ENCODE measurements at regions not wholly inside any gene's neighbourhood (a gene's known extent, or its start where the extent isn't known, plus 50 kb on each side); places are given as distances from the start of the nearest gene placed in this dataset.

- H3K4me3 ChIP-seq (ENCODE audit: low read depth in 1 of 2, low read length in 2 of 2) = no peak overlapping the region
- no peak overlapping the region for H3K27ac ChIP-seq (ENCODE audit: low read length)
- H3K9ac ChIP-seq (ENCODE audit: low read depth, low read length) = no peak overlapping the region
- no peak overlapping the region for H3K4me2 ChIP-seq (ENCODE audit: insufficient read depth, low read length)
- H4K20me1 ChIP-seq (ENCODE audit: insufficient read depth, low read length) = no peaks in the 10 kb centered on the region
- ATAC-seq (ENCODE audit: insufficient read depth, low read depth) = no peak
- H3K79me2 ChIP-seq (ENCODE audit: insufficient read depth, low read length) = no peaks in the 10 kb centered on the region
- H3K27me3 ChIP-seq (ENCODE audit: insufficient read depth, low read length, poor library complexity) = no peaks in the 10 kb centered on the region
- TF ChIP-seq, protein P1, sequence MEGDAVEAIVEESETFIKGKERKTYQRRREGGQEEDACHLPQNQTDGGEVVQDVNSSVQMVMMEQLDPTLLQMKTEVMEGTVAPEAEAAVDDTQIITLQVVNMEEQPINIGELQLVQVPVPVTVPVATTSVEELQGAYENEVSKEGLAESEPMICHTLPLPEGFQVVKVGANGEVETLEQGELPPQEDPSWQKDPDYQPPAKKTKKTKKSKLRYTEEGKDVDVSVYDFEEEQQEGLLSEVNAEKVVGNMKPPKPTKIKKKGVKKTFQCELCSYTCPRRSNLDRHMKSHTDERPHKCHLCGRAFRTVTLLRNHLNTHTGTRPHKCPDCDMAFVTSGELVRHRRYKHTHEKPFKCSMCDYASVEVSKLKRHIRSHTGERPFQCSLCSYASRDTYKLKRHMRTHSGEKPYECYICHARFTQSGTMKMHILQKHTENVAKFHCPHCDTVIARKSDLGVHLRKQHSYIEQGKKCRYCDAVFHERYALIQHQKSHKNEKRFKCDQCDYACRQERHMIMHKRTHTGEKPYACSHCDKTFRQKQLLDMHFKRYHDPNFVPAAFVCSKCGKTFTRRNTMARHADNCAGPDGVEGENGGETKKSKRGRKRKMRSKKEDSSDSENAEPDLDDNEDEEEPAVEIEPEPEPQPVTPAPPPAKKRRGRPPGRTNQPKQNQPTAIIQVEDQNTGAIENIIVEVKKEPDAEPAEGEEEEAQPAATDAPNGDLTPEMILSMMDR (IDR thresholded peaks at IDR 0.05; ENCODE audit: borderline replicate concordance, extremely low read depth, low read length, poor library complexity, severe bottlenecking) = no peak
- no peak for TF ChIP-seq EZH2 (IDR thresholded peaks at IDR 0.05; ENCODE audit: borderline replicate concordance, low read depth, low read length, severe bottlenecking)
- no peak for DNase-seq
- no peak overlapping the region for H2AFZ ChIP-seq (ENCODE audit: low read depth, low read length)
- no peaks in the 10 kb centered on the region for H3K36me3 ChIP-seq (ENCODE audit: insufficient read depth, low read length)
- no peaks in the 10 kb centered on the region for H3K4me1 ChIP-seq (ENCODE audit: insufficient read depth, low read length)
- peaks cover 5% of the 10 kb centered on the region for H3K9me3 ChIP-seq (ENCODE audit: insufficient read depth, low read length, severe bottlenecking)
These were observed 100.1 kb downstream of the FOXL3 start for GRCh38 chr7:389911-390601.

DNA sequence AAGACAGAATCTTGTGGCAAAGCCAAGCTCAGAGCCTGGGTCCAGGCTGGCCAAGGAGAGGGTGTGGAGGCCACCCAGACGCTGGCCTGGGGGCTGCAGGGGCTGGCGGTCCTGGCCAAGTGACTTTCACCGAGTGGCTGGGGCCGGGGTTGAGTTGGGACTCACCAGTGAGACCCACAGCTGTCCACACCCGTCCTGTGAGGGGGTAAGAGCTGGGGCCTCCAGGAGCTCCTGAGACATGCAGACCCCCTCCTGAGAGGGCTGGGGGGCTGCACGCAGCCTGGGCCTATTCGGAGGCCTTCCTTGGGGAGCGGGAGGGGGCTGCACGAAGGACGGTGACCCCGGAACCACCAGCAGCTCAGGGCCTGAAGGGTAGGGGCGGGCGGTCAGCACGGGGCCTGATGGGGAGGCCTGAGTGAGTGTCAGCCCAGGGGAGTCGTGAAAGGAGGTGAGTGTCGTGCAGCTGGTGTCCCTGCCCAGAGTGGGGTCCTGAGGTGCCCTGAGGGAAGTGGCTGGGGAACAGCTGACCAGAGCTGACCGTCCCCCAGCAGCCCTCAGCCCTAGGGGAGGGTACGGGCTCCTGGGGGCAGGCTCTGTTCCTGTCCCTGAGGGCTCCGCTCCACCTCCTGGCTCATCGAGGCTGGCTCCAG, 100.9 kb downstream of the FOXL3 start:
- no peak overlapping the region for H3K27ac ChIP-seq (ENCODE audit: low read length)
- no peak overlapping the region for H3K4me3 ChIP-seq (ENCODE audit: low read depth in 1 of 2, low read length in 2 of 2)
- H2AFZ ChIP-seq (ENCODE audit: low read depth, low read length) = no peak overlapping the region
- no peak overlapping the region for H3K4me2 ChIP-seq (ENCODE audit: insufficient read depth, low read length)
- H3K9me3 ChIP-seq (ENCODE audit: insufficient read depth, low read length, severe bottlenecking) = peaks cover 10% of the 10 kb centered on the region
- no peak for TF ChIP-seq EZH2 (IDR thresholded peaks at IDR 0.05; ENCODE audit: borderline replicate concordance, low read depth, low read length, severe bottlenecking)
- TF ChIP-seq, protein P1 (IDR thresholded peaks at IDR 0.05; ENCODE audit: borderline replicate concordance, extremely low read depth, low read length, poor library complexity, severe bottlenecking) = no peak
- ATAC-seq (ENCODE audit: insufficient read depth, low read depth) (no peak), DNase-seq (no peak)
- no peaks in the 10 kb centered on the region for H3K27me3 ChIP-seq (ENCODE audit: insufficient read depth, low read length, poor library complexity)
- H3K9ac ChIP-seq (ENCODE audit: low read depth, low read length) = no peak overlapping the region
- H4K20me1 ChIP-seq (ENCODE audit: insufficient read depth, low read length) = no peaks in the 10 kb centered on the region
- no peaks in the 10 kb centered on the region for H3K79me2 ChIP-seq (ENCODE audit: insufficient read depth, low read length)
- no peaks in the 10 kb centered on the region for H3K36me3 ChIP-seq (ENCODE audit: insufficient read depth, low read length)
- H3K4me1 ChIP-seq (ENCODE audit: insufficient read depth, low read length) = no peaks in the 10 kb centered on the region

DNA sequence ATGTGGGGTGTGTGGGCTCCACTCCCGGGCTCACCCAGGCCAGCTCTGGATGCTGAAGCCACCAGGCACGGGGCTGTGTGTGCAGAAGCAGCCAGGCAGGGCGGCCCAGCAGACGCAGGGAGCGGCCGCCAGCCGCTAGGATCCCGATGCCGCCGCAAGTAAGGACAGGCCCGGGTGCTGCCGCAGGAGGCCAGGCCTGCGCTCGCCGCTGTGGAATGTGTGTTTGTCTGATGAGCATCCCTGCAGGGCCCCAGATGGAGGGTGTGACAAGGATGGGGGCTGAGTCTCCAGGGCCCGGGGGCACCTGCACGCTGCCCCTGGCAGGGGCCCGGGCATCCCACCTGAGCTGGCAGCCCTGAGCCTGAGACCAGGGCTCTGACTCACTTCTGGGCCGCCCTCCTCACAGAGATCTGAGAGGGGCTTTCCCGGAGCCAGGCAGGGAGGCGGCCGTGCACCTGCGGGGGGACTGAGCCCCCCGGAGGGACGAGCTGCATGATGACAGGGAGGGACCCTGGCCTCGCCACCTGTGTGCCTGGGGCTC, 101.5 kb downstream of the FOXL3 start:
- peaks cover 12% of the 10 kb centered on the region for H3K9me3 ChIP-seq (ENCODE audit: insufficient read depth, low read length, severe bottlenecking)

More for the DNA sequence above, 101.5 kb downstream of the FOXL3 start:
- Histone ChIP-seq H3K27me3 (ENCODE audit: insufficient read depth, low read length, poor library complexity) (no peaks in the 10 kb centered on the region), H3K4me3 (ENCODE audit: low read depth in 1 of 2, low read length in 2 of 2) (no peak overlapping the region), H3K4me2 (ENCODE audit: insufficient read depth, low read length) (no peak overlapping the region), H3K79me2 (ENCODE audit: insufficient read depth, low read length) (no peaks in the 10 kb centered on the region), H2AFZ (ENCODE audit: low read depth, low read length) (no peak overlapping the region), H3K36me3 (ENCODE audit: insufficient read depth, low read length) (no peaks in the 10 kb centered on the region), H4K20me1 (ENCODE audit: insufficient read depth, low read length) (no peaks in the 10 kb centered on the region), H3K27ac (ENCODE audit: low read length) (no peak overlapping the region), H3K9ac (ENCODE audit: low read depth, low read length) (no peak overlapping the region), H3K4me1 (ENCODE audit: insufficient read depth, low read length) (no peaks in the 10 kb centered on the region)
- TF ChIP-seq, protein P1 (IDR thresholded peaks at IDR 0.05; ENCODE audit: borderline replicate concordance, extremely low read depth, low read length, poor library complexity, severe bottlenecking) = no peak
- TF ChIP-seq EZH2 (IDR thresholded peaks at IDR 0.05; ENCODE audit: borderline replicate concordance, low read depth, low read length, severe bottlenecking) = no peak
- ATAC-seq (ENCODE audit: insufficient read depth, low read depth) (no peak), DNase-seq (no peak)
